Upper lobe of right lung (tissue), 1 donor: ENCODE measurements at regions not wholly inside any gene's neighbourhood (a gene's known extent, or its start where the extent isn't known, plus 50 kb on each side); places are given as distances from the start of the nearest gene placed in this dataset.
A peak's percentile ranks its signal among the peaks of the same experiment; 100 is the strongest.

ENCODE experiments used
- ATAC-seq: fragments of 200-7000 bp; cut with Tn5 transposase; one replicate; pipeline ENCODE4 v1.9.1; 2020; ENCODE audit warnings: mild to moderate bottlenecking, moderate library complexity
- DNase-seq: peaks from one replicate; pipeline ENCODE4 v3.0.0-alpha.2; 2020
- H3K27ac ChIP-seq: fragments of 200-600 bp; one replicate; pipeline ENCODE4 v1.8.0; 2022
- H3K27me3 ChIP-seq: fragments of 200-600 bp; one replicate; pipeline ENCODE4 v1.8.0; 2022; ENCODE audit warnings: mild to moderate bottlenecking
- H3K36me3 ChIP-seq: fragments of 200-600 bp; one replicate; pipeline ENCODE4 v1.8.0; 2022
- H3K4me1 ChIP-seq: fragments of 200-600 bp; one replicate; pipeline ENCODE4 v1.8.0; 2022
- H3K4me3 ChIP-seq: fragments of 200-600 bp; one replicate; pipeline ENCODE4 v1.8.0; 2022; ENCODE audit warnings: mild to moderate bottlenecking
- H3K9me3 ChIP-seq: fragments of 200-600 bp; one replicate; pipeline ENCODE4 v1.8.0; 2022
- intact Hi-C: fragments of 100-400 bp; cut with DNase I; formaldehyde crosslinking; loops from one replicate; pipeline ENCODE4 v1.11.0; 2022
- TF ChIP-seq, protein P1 (sequence below): fragments of 200-600 bp; IDR thresholded peaks from one replicate; pipeline ENCODE4 v1.8.0; 2022; ENCODE audit warnings: antibody characterized with exemption
- donor health status: DM: no; HTN: yes; CAD: no; lungs with severe emphysema.

DNA sequence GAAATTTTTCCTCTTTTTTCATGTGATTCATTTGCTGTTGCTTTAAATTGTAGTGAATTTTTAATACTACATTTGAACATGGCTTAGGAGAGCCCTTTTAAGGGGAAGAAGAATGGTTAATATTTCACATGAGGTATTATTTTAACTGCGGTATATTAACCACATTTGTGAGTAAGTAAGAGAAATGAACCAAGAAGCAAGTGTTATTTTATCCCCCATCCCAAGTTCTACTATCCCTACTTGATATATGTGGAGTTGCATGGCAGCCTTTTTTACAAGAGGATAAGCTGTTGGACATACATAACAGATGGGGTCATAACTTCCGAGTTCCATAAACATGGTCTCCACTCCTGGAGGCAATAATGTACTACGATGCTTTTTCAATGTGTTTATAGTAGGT lies 623.3 kb downstream of the LRFN5 start:
- no peaks in the 10 kb centered on the region for H3K27me3 ChIP-seq
- no peak overlapping the region for H3K27ac ChIP-seq
- no peak for DNase-seq
- TF ChIP-seq, protein P1, sequence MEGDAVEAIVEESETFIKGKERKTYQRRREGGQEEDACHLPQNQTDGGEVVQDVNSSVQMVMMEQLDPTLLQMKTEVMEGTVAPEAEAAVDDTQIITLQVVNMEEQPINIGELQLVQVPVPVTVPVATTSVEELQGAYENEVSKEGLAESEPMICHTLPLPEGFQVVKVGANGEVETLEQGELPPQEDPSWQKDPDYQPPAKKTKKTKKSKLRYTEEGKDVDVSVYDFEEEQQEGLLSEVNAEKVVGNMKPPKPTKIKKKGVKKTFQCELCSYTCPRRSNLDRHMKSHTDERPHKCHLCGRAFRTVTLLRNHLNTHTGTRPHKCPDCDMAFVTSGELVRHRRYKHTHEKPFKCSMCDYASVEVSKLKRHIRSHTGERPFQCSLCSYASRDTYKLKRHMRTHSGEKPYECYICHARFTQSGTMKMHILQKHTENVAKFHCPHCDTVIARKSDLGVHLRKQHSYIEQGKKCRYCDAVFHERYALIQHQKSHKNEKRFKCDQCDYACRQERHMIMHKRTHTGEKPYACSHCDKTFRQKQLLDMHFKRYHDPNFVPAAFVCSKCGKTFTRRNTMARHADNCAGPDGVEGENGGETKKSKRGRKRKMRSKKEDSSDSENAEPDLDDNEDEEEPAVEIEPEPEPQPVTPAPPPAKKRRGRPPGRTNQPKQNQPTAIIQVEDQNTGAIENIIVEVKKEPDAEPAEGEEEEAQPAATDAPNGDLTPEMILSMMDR, result no peak
- no peaks in the 10 kb centered on the region for H3K9me3 ChIP-seq
- no peaks in the 10 kb centered on the region for H3K36me3 ChIP-seq
- ATAC-seq, result no peak
- no peak overlapping the region for H3K4me3 ChIP-seq
- intact Hi-C loops, result no loop called here
- no peaks in the 10 kb centered on the region for H3K4me1 ChIP-seq

DNA sequence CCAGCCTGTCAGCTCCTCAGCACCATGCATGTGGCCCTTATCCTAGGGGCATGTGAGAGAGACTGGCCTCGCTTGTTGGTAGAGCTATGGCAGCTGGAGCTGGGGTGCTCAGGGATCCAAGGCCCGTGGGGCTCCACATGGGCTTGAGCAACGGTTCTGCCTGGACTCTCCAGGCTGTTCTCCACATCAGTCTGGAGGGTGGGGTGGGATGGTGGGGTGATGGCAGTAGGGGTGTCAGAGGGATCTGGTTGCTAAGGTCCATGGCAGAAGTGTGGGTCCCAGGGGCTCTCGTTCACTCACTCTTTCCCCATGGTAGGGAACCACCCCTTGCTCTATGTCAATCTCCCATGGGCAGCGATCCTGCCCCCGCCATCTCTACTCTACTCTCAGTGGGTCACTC lies 622.6 kb downstream of the LRFN5 start:
- TF ChIP-seq, protein P1, result no peak
- Histone ChIP-seq H3K27me3 (no peaks in the 10 kb centered on the region), H3K9me3 (no peaks in the 10 kb centered on the region), H3K4me1 (no peaks in the 10 kb centered on the region), H3K27ac (no peak overlapping the region), H3K4me3 (no peak overlapping the region), H3K36me3 (no peaks in the 10 kb centered on the region)
- ATAC-seq (peak; percentile 37), DNase-seq (no peak)
- intact Hi-C loops, result no loop called here

DNA sequence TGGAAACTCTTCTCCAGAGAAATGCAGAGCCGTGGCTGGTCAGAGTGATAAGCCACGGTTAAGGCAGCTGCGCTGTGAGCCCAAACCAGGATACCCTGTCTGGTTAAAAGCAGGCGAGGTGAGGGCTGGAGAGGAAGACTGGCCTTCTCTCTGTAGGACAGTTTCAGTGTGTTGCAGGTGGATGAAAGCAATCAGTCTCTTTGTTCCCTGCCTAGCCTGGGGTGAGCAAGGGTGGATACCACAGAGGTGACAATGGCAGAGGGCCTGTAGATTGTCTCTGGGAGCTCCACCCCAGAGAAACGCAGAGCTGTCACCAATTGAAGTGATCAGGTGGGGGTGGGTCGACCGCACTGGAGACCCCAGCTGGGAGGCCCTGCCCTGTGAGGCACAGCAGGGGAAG lies 621.9 kb downstream of the LRFN5 start:
- Histone ChIP-seq H3K36me3 (no peaks in the 10 kb centered on the region), H3K4me1 (no peaks in the 10 kb centered on the region), H3K27ac (no peak overlapping the region), H3K27me3 (no peaks in the 10 kb centered on the region), H3K9me3 (no peaks in the 10 kb centered on the region), H3K4me3 (no peak overlapping the region)
- intact Hi-C loops, result no loop called here
- ATAC-seq, result no peak
- TF ChIP-seq, protein P1, result no peak
- DNase-seq, result no peak

DNA sequence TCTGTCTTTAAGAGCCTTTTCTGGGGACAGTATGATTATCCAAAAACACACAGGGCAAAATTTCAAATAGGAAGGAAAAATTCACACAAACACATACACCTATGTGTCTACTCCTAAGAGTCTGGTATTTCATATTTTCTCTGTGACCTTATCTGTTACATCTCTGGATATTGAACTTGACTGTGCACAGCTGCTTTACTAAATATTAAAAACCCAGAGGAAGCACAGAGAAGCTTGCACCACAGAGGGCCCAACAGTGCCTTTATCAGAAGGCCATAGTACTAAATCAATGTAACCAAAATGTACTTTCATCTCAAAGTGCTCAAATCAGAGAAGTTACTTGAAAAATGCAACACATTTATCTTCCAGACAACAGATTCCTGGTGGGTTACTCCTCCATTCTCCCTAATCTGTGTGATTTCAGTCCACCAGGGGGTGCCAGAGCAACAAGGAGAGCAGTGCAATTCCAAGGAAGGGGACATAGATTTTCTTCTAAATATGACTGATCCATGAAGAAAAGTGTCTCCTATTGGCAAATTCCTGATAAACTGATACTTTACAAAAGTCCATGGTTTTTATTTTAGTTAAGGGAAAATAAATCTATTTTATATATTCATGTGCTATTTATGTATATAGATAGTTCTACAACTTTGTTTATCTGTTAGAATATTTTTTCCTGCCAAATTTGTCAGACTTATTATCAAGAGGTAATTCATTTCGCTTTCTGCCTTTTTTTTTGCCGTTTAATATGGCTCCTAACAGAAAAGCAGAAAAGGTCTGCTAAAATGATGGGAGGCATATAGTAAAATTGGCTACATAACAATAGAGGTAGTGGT lies 617.6 kb downstream of the LRFN5 start:
- no peaks in the 10 kb centered on the region for H3K27me3 ChIP-seq
- DNase-seq (no peak), ATAC-seq (peak; percentile 72)
- TF ChIP-seq, protein P1, result peak; percentile 82
- H3K4me1 ChIP-seq, result no peaks in the 10 kb centered on the region
- no peak overlapping the region for H3K4me3 ChIP-seq
- H3K27ac ChIP-seq, result no peak overlapping the region
- intact Hi-C loops, result no loop called here
- H3K9me3 ChIP-seq, result no peaks in the 10 kb centered on the region
- no peaks in the 10 kb centered on the region for H3K36me3 ChIP-seq

DNA sequence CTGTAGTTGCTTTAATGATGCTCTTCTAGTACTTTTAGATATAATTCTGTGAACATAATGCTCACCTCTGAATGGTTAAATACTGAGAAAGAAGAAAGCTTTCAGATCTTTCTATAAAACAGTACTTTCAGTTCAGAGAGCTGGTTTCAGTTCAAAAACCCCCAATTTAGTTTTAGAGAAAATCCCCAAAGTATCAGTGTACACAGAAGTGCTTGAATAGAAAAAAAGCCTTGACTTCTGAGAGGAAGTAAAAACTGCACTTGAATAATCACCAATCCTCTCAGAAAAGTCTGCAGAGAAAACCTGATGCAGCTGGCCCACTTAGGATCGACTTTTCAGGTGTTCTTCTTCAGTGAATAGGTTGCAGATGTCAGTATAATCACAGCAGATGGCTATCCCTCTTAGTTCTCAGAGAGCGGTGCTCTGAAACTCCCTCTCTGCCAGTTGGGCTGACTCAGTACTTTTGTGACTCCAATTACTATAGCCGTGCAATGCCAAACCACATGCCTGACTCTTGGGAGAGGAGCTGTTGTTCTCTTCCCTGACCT lies 616.3 kb downstream of the LRFN5 start:
- H3K4me3 ChIP-seq, result no peak overlapping the region
- TF ChIP-seq, protein P1, result no peak
- H3K27ac ChIP-seq, result no peak overlapping the region
- H3K36me3 ChIP-seq, result no peaks in the 10 kb centered on the region
- no peak for DNase-seq
- no peaks in the 10 kb centered on the region for H3K27me3 ChIP-seq
- no peak for ATAC-seq
- no peaks in the 10 kb centered on the region for H3K4me1 ChIP-seq
- intact Hi-C loops, result no loop called here
- H3K9me3 ChIP-seq, result no peaks in the 10 kb centered on the region
